WTC11 (cell line): ENCODE measurements at regions not wholly inside any gene's neighbourhood (a gene's known extent, or its start where the extent isn't known, plus 50 kb on each side); places are given as distances from the start of the nearest gene placed in this dataset.

Source experiments
- ATF1 ChIP-seq: sonication (generic); formaldehyde crosslinking; IDR thresholded peaks from 2 replicates; pipeline ENCODE4 v1.8.1; 2023; ENCODE audit warnings: mild to moderate bottlenecking, moderate library complexity, missing genetic modification reagents
- CTCF ChIP-seq: fragments of 200-600 bp; IDR thresholded peaks from 2 replicates; pipeline ENCODE4 v1.8.0; 2022; ENCODE audit warnings: antibody characterized with exemption
- JUN ChIP-seq: sonication (generic); formaldehyde crosslinking; IDR thresholded peaks from 2 replicates; pipeline ENCODE4 v1.8.0; 2023; ENCODE audit warnings: mild to moderate bottlenecking, missing genetic modification reagents
- RELA ChIP-seq: sonication (generic); formaldehyde crosslinking; IDR thresholded peaks from 2 replicates; pipeline ENCODE4 v1.8.1; 2022; ENCODE audit warnings: missing genetic modification reagents, mild to moderate bottlenecking, borderline replicate concordance
- TP53 ChIP-seq: sonication (generic); formaldehyde crosslinking; IDR thresholded peaks from 2 replicates; pipeline ENCODE4 v1.8.1; 2023; ENCODE audit warnings: mild to moderate bottlenecking, missing genetic modification reagents
- ZNF121 ChIP-seq: sonication (generic); formaldehyde crosslinking; IDR thresholded peaks from 2 replicates; pipeline ENCODE4 v1.8.0; 2023; ENCODE audit warnings: missing genetic modification reagents

GRCh38 chr14:73782623-73783022 lies 68.4 kb upstream of the PNMA1 start:
- TF ChIP-seq TP53 (CRISPR knock-in tag) (no peak), JUN (no peak), CTCF (no peak), ZNF121 (CRISPR knock-in tag) (no peak), RELA (CRISPR knock-in tag) (no peak), ATF1 (CRISPR knock-in tag) (no peak)
